Panc1 (cell line): ENCODE measurements at regions not wholly inside any gene's neighbourhood (a gene's known extent, or its start where the extent isn't known, plus 50 kb on each side); places are given as distances from the start of the nearest gene placed in this dataset.

Experiments
- ATAC-seq: fragments of 200-7000 bp; cut with Tn5 transposase; 2 replicates; pipeline ENCODE4 v1.9.1; 2020; ENCODE audit warnings: mild to moderate bottlenecking, moderate library complexity
- BruUV-seq: library from RNA; stranded (reverse); fragments of 400-500 nt; replicated peaks from 2 replicates; lab custom pipeline; 2021; lab: Mats Ljungman, UMichigan
- CTCF ChIA-PET: fragments of 300-600 bp; sonication (Branson Sonifier 250); formaldehyde crosslinking; loops from one replicate; lab custom pipeline; 2022; ENCODE audit warnings: antibody characterized with exemption; lab: Charles Lee
- POLR2A ChIA-PET: fragments of 300-600 bp; sonication (Branson Sonifier 250); formaldehyde crosslinking; loops from one replicate; lab custom pipeline; 2022; ENCODE audit warnings: antibody characterized with exemption; lab: Charles Lee
- DNase-seq: peaks from one replicate; pipeline ENCODE4 v3.0.0-alpha.2; 2010; ENCODE audit warnings: low read depth, low spot score
- H3K27ac ChIP-seq: 2 replicates; pipeline ENCODE4 v1.5.1; 2011; ENCODE audit warnings: mild to moderate bottlenecking, low read length, inconsistent platforms
- H3K27me3 ChIP-seq: fragments of 200-500 bp; sonication (Bioruptor generic); 2 replicates; pipeline ENCODE4 v1.6.0; 2014; ENCODE audit warnings: low read length, inconsistent platforms; ENCODE audit not compliant: control insufficient read depth, insufficient read depth
- H3K36me3 ChIP-seq: fragments of 200-500 bp; sonication (Bioruptor generic); 2 replicates; pipeline ENCODE4 v1.5.1; 2014; ENCODE audit warnings: inconsistent platforms, mild to moderate bottlenecking, low read length, moderate library complexity; ENCODE audit not compliant: control insufficient read depth, insufficient read depth
- H3K4me1 ChIP-seq: 2 replicates; pipeline ENCODE4 v1.5.1; 2011; ENCODE audit warnings: inconsistent platforms, mild to moderate bottlenecking, low read length, moderate library complexity; ENCODE audit not compliant: control insufficient read depth, insufficient read depth
- H3K4me3 ChIP-seq, 2 experiments: 2 replicates each; pipeline ENCODE4 v1.5.1; 2011 to 2012; ENCODE audit warnings: low read depth in 2 of 2, low read length in 2 of 2, mild to moderate bottlenecking in 2 of 2, inconsistent platforms in 1 of 2, moderate library complexity in 1 of 2
- H3K9me3 ChIP-seq: fragments of 200-500 bp; sonication (Bioruptor generic); 2 replicates; pipeline ENCODE4 v1.5.1; 2014; ENCODE audit warnings: low read depth, mild to moderate bottlenecking, inconsistent platforms, low read length, moderate library complexity; ENCODE audit not compliant: control insufficient read depth, insufficient read depth
- POLR2AphosphoS5 ChIP-seq: IDR thresholded peaks from 2 replicates; pipeline ENCODE4 v1.6.1; 2012; ENCODE audit warnings: mild to moderate bottlenecking, low read depth, low read length, moderate library complexity
- SIN3A ChIP-seq: IDR thresholded peaks from 2 replicates; pipeline ENCODE4 v1.6.1; 2012; ENCODE audit warnings: low read depth, mild to moderate bottlenecking, low read length, moderate library complexity, borderline replicate concordance; ENCODE audit not compliant: insufficient read depth
- TCF7L2 ChIP-seq: IDR thresholded peaks from 2 replicates; pipeline ENCODE4 v1.6.1; 2011; ENCODE audit warnings: mild to moderate bottlenecking, low read depth, low read length, inconsistent platforms
- in situ Hi-C: cut with HindIII; loops from 2 replicates; pipeline ENCODE4 v1.10.0; 2016; ENCODE audit warnings: low sequenced_read_pairs, low pct_unique_long_range_greater_than_20kb
- intact Hi-C: fragments of 100-400 bp; cut with micrococcal nuclease; formaldehyde crosslinking; loops from one replicate; pipeline ENCODE4 v1.10.0; 2022; ENCODE audit not compliant: unreplicated experiment
- TF ChIP-seq, protein P1 (sequence below): fragments of 450-650 bp; IDR thresholded peaks from 2 replicates; pipeline ENCODE4 v1.5.1; 2017; ENCODE audit warnings: mild to moderate bottlenecking
- TF ChIP-seq, protein P2 (sequence below), 2 experiments: IDR thresholded peaks; 2 replicates each; pipeline ENCODE4 v1.6.1; 2011 to 2012; ENCODE audit warnings: low read depth in 2 of 2, control low read depth in 1 of 2, low read length in 1 of 2, mild to moderate bottlenecking in 1 of 2, moderate library complexity in 1 of 2; ENCODE audit not compliant: insufficient read depth in 1 of 2

GRCh38 chr6:110554441-110554840, 78.0 kb upstream of the SLC22A16 start:
- Histone ChIP-seq H3K27me3 (no peaks in the 10 kb centered on the region), H3K27ac (no peak overlapping the region), H3K4me1 (no peaks in the 10 kb centered on the region), H3K36me3 (no peaks in the 10 kb centered on the region), H3K9me3 (no peaks in the 10 kb centered on the region), H3K4me3 (no peak overlapping the region)
- intact Hi-C loops (no loop called here), in situ Hi-C loops (no loop called here)
- no peak for ATAC-seq
- DNase-seq: no peak
- ChIA-PET POLR2A (no interaction called here), CTCF (no interaction called here)
- BruUV-seq: no TSS peak
- no peak for TF ChIP-seq TCF7L2
- TF ChIP-seq POLR2AphosphoS5: no peak
- TF ChIP-seq SIN3A: no peak
- TF ChIP-seq, protein P1, sequence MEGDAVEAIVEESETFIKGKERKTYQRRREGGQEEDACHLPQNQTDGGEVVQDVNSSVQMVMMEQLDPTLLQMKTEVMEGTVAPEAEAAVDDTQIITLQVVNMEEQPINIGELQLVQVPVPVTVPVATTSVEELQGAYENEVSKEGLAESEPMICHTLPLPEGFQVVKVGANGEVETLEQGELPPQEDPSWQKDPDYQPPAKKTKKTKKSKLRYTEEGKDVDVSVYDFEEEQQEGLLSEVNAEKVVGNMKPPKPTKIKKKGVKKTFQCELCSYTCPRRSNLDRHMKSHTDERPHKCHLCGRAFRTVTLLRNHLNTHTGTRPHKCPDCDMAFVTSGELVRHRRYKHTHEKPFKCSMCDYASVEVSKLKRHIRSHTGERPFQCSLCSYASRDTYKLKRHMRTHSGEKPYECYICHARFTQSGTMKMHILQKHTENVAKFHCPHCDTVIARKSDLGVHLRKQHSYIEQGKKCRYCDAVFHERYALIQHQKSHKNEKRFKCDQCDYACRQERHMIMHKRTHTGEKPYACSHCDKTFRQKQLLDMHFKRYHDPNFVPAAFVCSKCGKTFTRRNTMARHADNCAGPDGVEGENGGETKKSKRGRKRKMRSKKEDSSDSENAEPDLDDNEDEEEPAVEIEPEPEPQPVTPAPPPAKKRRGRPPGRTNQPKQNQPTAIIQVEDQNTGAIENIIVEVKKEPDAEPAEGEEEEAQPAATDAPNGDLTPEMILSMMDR: no peak
- TF ChIP-seq, protein P2, sequence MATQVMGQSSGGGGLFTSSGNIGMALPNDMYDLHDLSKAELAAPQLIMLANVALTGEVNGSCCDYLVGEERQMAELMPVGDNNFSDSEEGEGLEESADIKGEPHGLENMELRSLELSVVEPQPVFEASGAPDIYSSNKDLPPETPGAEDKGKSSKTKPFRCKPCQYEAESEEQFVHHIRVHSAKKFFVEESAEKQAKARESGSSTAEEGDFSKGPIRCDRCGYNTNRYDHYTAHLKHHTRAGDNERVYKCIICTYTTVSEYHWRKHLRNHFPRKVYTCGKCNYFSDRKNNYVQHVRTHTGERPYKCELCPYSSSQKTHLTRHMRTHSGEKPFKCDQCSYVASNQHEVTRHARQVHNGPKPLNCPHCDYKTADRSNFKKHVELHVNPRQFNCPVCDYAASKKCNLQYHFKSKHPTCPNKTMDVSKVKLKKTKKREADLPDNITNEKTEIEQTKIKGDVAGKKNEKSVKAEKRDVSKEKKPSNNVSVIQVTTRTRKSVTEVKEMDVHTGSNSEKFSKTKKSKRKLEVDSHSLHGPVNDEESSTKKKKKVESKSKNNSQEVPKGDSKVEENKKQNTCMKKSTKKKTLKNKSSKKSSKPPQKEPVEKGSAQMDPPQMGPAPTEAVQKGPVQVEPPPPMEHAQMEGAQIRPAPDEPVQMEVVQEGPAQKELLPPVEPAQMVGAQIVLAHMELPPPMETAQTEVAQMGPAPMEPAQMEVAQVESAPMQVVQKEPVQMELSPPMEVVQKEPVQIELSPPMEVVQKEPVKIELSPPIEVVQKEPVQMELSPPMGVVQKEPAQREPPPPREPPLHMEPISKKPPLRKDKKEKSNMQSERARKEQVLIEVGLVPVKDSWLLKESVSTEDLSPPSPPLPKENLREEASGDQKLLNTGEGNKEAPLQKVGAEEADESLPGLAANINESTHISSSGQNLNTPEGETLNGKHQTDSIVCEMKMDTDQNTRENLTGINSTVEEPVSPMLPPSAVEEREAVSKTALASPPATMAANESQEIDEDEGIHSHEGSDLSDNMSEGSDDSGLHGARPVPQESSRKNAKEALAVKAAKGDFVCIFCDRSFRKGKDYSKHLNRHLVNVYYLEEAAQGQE (IDR thresholded peaks at IDR 0.05; ENCODE audit: insufficient read depth in 1 of 2, low read depth in 2 of 2, low read length in 1 of 2): no peak

- no peaks in the 10 kb centered on the region for H3K36me3 ChIP-seq
- no peaks in the 10 kb centered on the region for H3K27me3 ChIP-seq
- intact Hi-C loops: no loop called here
- no peak overlapping the region for H3K4me3 ChIP-seq
- no peak overlapping the region for H3K27ac ChIP-seq
- H3K4me1 ChIP-seq: no peaks in the 10 kb centered on the region
- DNase-seq (no peak), ATAC-seq (no peak)
- no TSS peak for BruUV-seq
- TF ChIP-seq, protein P2 (IDR thresholded peaks at IDR 0.05; ENCODE audit: insufficient read depth in 1 of 2, low read depth in 2 of 2, low read length in 1 of 2): no peak
- TF ChIP-seq TCF7L2 (no peak), SIN3A (no peak), POLR2AphosphoS5 (no peak)
- TF ChIP-seq, protein P1: no peak
- ChIA-PET CTCF (no interaction called here), POLR2A (no interaction called here)
- H3K9me3 ChIP-seq: no peaks in the 10 kb centered on the region
- in situ Hi-C loops: no loop called here
Measured at GRCh38 chr6:110552901-110553641, 76.7 kb upstream of the SLC22A16 start.
